Stimulated activated CD4-positive, alpha-beta T cell treated with anti-CD3 and anti-CD28 coated beads, TNF-alpha, amount 100 ng/mL, for 48 hours (primary cell): ENCODE measurements at regions not wholly inside any gene's neighbourhood (a gene's known extent, or its start where the extent isn't known, plus 50 kb on each side); places are given as distances from the start of the nearest gene placed in this dataset.
"Not testable (repeated sequence)": the region's sequence is repeated elsewhere in the genome, so short reads cannot be mapped to it uniquely, and the experiment has no call there.

Experiments used
- DNase-seq, 3 donors: peaks; one replicate each; pipeline ENCODE4 v3.0.0-alpha.2; 2020; ENCODE audit warnings: low read depth in 3 of 3

- DNase-seq: no peak
These were observed 91.9 kb downstream of the FCRL5 start for GRCh38 chr1:157460381-157460780.

GRCh38 chr1:157457279-157457678, 95.0 kb downstream of the FCRL5 start:
- no peak for DNase-seq

GRCh38 chr1:157455318-157455717, 97.0 kb downstream of the FCRL5 start:
- DNase-seq: no peak

DNA sequence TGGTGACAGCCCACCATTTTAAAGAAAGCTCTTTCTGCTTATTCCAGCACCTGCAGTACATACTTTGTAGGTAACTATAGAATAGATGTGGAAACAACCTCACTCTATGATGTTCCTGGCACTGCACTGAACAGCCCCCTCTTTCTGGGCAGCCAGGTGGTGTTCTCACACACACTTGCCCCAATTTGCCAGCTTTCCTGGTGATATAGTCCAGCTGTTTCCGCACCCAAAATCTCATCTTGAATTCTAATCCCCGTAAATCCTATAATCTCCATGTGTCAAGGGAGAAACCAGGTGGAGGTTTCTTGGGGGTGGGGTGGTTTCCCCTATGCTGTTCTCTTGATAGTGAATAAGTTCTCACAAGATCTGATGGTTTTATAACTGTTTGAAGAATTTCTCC, 102.2 kb downstream of the FCRL5 start:
- no peak for DNase-seq

GRCh38 chr1:157448636-157449035, 103.7 kb downstream of the FCRL5 start:
- no peak for DNase-seq

GRCh38 chr1:157446356-157446755, 106.0 kb downstream of the FCRL5 start:
- DNase-seq: not testable (repeated sequence)

DNA sequence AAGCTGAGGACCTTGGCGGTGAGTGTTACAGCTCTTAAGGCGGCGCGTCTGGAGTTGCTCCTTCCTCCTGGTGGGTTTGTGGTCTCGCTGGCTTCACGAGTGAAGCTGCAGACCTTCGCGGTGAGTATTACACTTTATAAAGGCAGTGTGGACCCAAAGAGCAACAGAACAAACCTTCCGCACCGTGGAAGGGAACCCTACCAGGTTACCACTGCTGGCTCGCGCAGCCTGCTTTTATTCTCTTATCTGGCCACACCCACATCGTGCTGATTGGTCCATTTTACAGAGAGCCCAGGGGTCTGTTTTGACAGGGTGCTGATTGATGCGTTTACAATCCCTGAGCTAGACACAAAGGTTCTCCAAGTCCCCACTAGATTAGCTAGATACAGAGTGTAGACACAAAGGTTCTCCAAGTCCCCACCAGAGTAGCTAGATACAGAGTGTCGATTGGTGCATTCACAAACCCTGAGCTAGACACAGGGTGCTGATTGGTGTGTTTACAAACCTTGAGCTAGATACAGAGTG, 106.6 kb downstream of the FCRL5 start:
- DNase-seq: not testable (repeated sequence)

DNA sequence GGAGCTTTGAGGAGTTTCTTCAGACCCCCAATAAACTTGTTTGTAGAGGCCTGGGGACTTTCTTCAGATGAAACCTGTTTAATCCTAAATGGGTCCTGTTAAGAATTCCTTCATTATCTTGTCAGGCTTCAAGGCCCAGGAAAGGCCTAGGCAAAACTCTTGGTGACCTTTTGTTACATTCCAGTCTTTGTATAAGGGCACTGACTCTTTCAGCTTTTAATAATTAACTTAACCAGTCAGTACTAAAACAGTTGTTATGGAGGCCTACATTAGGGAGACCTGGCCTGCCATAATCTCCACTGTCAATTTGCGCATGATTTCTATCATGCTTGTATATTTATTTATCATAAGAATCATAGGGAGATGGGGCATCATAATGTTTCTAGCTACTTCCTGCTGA, 110.2 kb downstream of the FCRL5 start:
- no peak for DNase-seq

- no peak for DNase-seq
These were observed 112.9 kb downstream of the FCRL5 start for GRCh38 chr1:157439302-157439954.

- no peak for DNase-seq
These were observed 113.7 kb downstream of the FCRL5 start for GRCh38 chr1:157438613-157439012.

- DNase-seq: no peak
These were observed 114.2 kb downstream of the FCRL5 start for GRCh38 chr1:157438146-157438545.

DNA sequence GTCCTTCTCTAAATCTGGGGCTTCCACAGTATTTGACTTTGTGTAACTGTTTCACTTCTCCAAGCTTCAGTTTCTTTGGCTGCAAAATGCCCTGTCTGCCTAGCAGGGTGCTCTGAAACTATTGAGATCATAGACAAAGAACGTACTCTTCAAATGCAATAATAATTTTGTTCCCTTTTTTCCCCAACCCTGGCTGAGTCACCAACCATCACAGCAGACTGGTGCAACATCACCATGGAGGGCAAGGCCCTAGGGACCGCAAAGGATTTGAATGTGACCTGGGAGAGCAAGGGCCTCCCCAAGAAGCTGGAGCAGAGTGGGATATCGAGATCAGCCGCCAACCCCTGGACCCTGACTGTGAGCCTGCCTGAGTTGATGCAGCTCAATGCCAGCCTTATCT, 115.0 kb downstream of the FCRL5 start:
- no peak for DNase-seq

DNA sequence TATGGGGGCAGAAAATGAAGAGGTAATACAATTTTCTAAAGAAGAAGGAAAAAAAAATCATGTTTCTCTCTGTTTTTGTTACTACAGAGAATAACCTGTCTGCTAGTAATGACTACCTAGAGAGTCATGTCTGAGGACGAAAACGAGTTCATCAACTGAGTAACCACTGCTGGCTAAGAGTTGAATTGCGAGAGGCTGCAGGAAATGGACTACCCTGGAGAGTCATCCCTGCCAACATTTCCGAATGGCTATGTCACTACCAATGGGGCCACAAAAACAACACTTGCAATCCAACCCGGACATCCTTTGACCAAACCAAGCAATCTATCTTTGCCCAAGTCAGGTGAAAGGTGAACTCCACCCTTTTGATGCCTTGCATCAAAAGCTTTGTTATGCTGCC, 120.6 kb downstream of the FCRL5 start:
- no peak for DNase-seq

DNA sequence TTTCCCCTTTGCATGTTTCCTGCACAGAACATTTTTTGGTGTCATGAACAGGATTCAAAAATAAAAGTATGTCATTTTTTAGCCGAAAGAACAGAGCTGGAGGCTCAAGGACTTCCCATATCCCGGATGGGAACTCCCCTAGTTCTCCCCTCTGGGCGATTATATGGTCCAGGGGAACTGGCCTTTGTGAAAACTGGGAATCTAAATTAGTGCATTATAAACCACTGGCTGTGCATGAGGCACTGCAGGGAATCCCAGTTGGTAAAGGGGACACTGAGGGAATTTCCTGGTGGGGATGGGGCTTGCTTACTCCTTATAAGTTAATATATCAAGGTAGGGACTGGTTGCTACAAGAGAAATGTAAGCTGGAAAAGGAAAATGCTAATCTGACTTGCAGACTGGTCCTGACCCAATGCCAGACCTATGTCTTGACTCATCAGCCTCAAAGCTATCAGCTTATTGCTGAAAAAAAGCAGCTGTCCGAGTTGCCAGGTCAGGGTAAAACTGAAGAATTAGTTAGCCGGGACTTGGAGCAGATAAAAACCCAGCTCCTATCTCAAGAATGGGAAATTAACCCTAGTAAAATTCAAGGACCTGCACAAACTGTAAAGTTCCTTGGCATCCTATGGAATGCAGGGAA, 122.6 kb downstream of the FCRL5 start:
- DNase-seq: no peak

GRCh38 chr1:157423764-157424163, 128.6 kb downstream of the FCRL5 start:
- DNase-seq: not testable (repeated sequence)

DNA sequence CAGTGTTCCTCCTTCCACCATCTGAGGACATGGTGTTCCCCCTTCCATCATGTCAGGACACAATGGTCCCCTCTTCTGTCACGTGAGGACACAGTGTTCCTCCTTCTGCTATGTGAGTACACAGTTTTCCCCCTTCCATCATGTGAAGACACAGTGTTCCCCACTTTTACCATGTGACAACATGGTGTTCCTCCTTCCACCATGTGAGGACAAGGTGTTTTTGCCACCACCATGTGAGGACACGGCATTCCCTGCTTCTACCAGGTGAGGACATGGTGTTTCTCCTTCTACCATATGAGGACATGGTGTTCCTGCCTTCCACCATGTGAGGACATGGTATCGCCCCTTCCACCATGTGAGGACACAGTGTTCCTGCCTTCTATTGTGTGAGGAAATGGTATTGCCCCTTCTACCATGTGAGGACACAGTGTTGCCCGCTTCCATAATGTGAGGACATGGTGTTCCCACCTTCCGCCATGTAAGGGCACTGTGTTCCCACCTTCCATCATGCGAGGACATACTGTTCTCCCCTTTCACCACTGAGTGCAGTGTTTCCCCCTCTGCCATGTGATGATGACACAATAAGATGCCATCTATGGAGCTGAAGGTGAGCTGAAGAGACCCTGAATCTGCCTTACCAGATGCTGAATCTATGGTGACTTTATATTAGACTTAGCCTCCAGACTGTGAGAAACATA, 132.3 kb downstream of the FCRL5 start:
- no peak for DNase-seq

DNA sequence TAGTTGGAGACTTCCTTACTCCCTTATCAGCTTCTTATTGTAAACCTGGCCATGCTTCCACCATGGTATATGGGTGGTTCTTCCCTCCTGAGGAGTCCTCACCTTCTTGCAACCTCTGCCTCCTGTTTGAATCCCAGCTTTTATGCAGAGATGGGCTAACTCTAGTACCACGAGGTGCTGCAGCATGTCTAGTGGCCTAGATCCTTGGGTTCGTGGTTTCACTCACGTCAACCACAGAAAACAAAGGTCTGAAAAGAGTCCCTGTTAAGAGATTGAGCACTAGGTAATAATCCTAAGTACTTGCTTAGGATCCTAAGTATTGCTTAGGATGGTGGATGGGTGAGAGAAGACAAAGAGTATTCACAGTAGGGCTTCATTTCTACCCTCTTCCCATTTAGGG, 133.7 kb downstream of the FCRL5 start:
- DNase-seq: no peak

- DNase-seq: no peak
These were observed 134.1 kb downstream of the FCRL5 start for GRCh38 chr1:157418231-157418630.

DNA sequence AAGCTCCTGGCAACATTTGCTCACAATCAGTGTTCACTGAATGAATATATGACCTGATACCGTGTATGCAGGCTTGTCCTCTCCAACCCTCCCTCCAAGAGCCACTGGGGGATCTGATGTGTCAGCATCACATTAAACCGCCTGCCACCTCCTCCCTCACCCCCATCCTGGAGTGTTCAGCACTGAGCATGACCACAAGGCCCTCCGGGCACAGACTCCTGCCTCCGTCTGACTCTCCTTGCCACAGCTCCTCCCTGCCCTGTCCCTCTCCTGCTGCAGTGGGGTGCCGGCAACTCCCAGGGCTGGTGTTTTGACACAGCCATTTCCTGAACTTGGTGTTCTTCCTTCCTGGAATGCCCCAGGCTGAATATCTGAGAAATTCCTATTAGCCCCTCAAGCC, 136.7 kb downstream of the FCRL5 start:
- DNase-seq: no peak

DNA sequence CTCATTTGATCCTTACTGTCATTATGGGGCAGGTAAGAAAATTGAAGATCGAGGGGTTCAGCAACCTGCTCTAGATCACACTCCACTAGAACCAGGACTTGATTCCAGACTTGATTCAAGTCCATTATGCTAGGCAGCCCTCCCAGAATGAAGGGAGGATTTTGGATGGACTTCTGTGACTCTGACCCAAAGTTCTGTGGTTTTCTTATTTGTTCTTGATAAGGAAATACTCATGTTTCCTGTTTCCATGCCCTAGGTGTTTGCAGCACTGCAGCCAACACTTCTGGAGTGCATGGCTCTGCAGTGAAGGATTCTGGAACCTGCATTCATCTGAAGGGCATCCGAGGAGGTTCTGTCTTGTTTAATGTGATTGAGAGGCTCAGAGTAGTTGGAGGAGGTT, 140.0 kb downstream of the FCRL5 start:
- no peak for DNase-seq

GRCh38 chr1:157411769-157412168, 140.5 kb downstream of the FCRL5 start:
- no peak for DNase-seq

DNA sequence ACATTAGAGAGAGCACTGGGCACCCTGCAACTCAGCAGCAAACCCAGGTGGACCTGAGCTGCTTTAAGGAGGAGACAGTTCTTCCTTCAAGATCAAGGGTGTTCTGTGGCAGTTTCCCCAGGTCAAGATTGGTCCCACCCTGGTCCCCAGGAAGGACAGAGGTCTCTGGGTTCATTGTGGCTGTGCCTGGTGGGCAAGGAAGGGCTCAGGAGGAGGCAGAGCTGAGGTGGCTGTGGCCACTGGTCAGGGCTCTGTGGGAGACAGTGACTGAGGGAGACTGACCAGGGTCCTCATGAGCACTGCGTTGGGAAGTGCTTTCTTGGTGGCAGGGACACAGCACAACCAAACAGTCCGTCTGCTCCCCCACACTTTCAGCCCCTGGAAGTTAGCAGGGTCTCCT, 141.3 kb downstream of the FCRL5 start:
- DNase-seq: no peak

GRCh38 chr1:157410457-157410856, 141.9 kb downstream of the FCRL5 start:
- no peak for DNase-seq
